PC-9 (cell line): ENCODE measurements at regions not wholly inside any gene's neighbourhood (a gene's known extent, or its start where the extent isn't known, plus 50 kb on each side); places are given as distances from the start of the nearest gene placed in this dataset.
"Not testable (repeated sequence)": the region's sequence is repeated elsewhere in the genome, so short reads cannot be mapped to it uniquely, and the experiment has no call there.

ENCODE experiments used
- BruUV-seq: library from RNA; stranded (reverse); fragments of 400-500 nt; replicated peaks from 2 replicates; lab custom pipeline; 2021; lab: Mats Ljungman, UMichigan
- CTCF ChIA-PET: fragments of 300-600 bp; sonication (Branson Sonifier 250); formaldehyde crosslinking; loops from one replicate; lab custom pipeline; 2022; ENCODE audit warnings: antibody characterized with exemption; lab: Charles Lee
- POLR2A ChIA-PET: fragments of 300-600 bp; sonication (Branson Sonifier 250); formaldehyde crosslinking; loops from one replicate; lab custom pipeline; 2022; ENCODE audit warnings: antibody characterized with exemption; ENCODE audit not compliant: unreplicated experiment; lab: Charles Lee
- DNase-seq, 2 experiments: peaks; one replicate each; pipeline versions ENCODE4 v3.0.0 to v3.0.0-alpha.2; 2015 to 2022; ENCODE audit warnings: mixed read lengths in 1 of 2
- H2AFZ ChIP-seq: fragments of 200-600 bp; sonication (generic); 2 replicates; pipeline ENCODE4 v1.8.1; 2017; ENCODE audit warnings: antibody characterized with exemption
- H3F3A ChIP-seq: fragments of 200-600 bp; sonication (generic); 2 replicates; pipeline ENCODE4 v1.8.1; 2017; ENCODE audit warnings: antibody characterized with exemption, mild to moderate bottlenecking, low read depth; ENCODE audit not compliant: insufficient read depth
- H3K27ac ChIP-seq: fragments of 200-600 bp; sonication (generic); 2 replicates; pipeline ENCODE4 v1.6.1; 2016; ENCODE audit warnings: mixed run types
- H3K27me3 ChIP-seq: fragments of 200-600 bp; sonication (generic); 2 replicates; pipeline ENCODE4 v1.6.1; 2016; ENCODE audit warnings: low read depth, mixed run types; ENCODE audit not compliant: insufficient read depth
- H3K36me3 ChIP-seq: fragments of 200-600 bp; sonication (generic); 2 replicates; pipeline ENCODE4 v1.6.1; 2016; ENCODE audit warnings: low read depth, mixed run types
- H3K4me1 ChIP-seq: fragments of 200-600 bp; sonication (generic); replicated peaks from 2 replicates; pipeline ENCODE4 v1.6.1; 2016; ENCODE audit warnings: mixed run types; ENCODE audit not compliant: insufficient read depth
- H3K4me2 ChIP-seq: fragments of 200-600 bp; sonication (generic); 2 replicates; pipeline ENCODE4 v1.6.1; 2017; ENCODE audit warnings: mixed run types
- H3K4me3 ChIP-seq: fragments of 200-600 bp; sonication (generic); 2 replicates; pipeline ENCODE4 v1.6.1; 2016; ENCODE audit warnings: mixed run types
- H3K79me2 ChIP-seq: fragments of 200-600 bp; sonication (generic); 2 replicates; pipeline ENCODE4 v1.6.1; 2017; ENCODE audit warnings: low read depth, mixed run types
- H3K9me2 ChIP-seq: fragments of 200-600 bp; sonication (generic); 2 replicates; pipeline ENCODE4 v1.8.1; 2017; ENCODE audit warnings: mild to moderate bottlenecking; ENCODE audit not compliant: insufficient read depth
- H3K9me3 ChIP-seq: fragments of 200-600 bp; sonication (generic); 2 replicates; pipeline ENCODE4 v1.8.1; 2016; ENCODE audit warnings: low read depth; ENCODE audit not compliant: insufficient read depth
- H4K20me1 ChIP-seq: fragments of 200-600 bp; sonication (generic); 2 replicates; pipeline ENCODE4 v1.8.1; 2017; ENCODE audit not compliant: insufficient read depth
- EZH2 ChIP-seq: fragments of 200-600 bp; sonication (generic); IDR thresholded peaks from 2 replicates; pipeline ENCODE4 v1.8.0; 2017; ENCODE audit warnings: antibody characterized with exemption, low read depth
- intact Hi-C: fragments of 100-400 bp; cut with micrococcal nuclease; formaldehyde crosslinking; loops from one replicate; pipeline ENCODE4 v1.10.0; 2022; ENCODE audit not compliant: unreplicated experiment
- TF ChIP-seq, protein P1 (sequence below): fragments of 200-600 bp; sonication (generic); conservative IDR thresholded peaks from 2 replicates; pipeline ENCODE4 v1.6.1; 2017; ENCODE audit warnings: mixed run types, antibody characterized with exemption, mild to moderate bottlenecking, moderate library complexity

DNA sequence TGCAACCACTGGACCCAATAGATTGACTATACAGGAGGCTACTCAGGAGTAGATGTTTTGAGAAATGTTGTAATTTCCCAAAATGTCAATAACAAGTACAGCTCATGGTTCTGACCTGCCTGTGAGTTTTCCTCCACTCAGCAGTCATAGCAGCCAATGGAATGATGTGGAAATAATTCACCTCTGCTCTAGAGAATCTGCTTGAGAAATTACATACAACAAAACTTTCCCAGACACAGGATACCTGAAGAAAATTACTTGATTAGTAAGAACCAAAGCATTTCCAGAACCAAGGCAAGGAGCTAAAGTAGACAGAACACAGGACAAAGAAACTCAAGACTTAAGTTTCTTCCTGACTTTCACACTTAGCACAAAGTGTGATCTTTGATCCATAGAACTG is 218.9 kb upstream of the SETMAR start:
- H3K4me2 ChIP-seq, result no peak overlapping the region
- no peaks in the 10 kb centered on the region for H3K79me2 ChIP-seq
- POLR2A ChIA-PET, result no interaction called here
- no peaks in the 10 kb centered on the region for H3F3A ChIP-seq
- no peak overlapping the region for H3K27ac ChIP-seq
- no peaks in the 10 kb centered on the region for H3K9me3 ChIP-seq
- no peaks in the 10 kb centered on the region for H3K4me1 ChIP-seq
- intact Hi-C loops, result no loop called here
- BruUV-seq, result no TSS peak
- H4K20me1 ChIP-seq, result no peaks in the 10 kb centered on the region
- TF ChIP-seq, protein P1, sequence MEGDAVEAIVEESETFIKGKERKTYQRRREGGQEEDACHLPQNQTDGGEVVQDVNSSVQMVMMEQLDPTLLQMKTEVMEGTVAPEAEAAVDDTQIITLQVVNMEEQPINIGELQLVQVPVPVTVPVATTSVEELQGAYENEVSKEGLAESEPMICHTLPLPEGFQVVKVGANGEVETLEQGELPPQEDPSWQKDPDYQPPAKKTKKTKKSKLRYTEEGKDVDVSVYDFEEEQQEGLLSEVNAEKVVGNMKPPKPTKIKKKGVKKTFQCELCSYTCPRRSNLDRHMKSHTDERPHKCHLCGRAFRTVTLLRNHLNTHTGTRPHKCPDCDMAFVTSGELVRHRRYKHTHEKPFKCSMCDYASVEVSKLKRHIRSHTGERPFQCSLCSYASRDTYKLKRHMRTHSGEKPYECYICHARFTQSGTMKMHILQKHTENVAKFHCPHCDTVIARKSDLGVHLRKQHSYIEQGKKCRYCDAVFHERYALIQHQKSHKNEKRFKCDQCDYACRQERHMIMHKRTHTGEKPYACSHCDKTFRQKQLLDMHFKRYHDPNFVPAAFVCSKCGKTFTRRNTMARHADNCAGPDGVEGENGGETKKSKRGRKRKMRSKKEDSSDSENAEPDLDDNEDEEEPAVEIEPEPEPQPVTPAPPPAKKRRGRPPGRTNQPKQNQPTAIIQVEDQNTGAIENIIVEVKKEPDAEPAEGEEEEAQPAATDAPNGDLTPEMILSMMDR, result no peak
- no peak for TF ChIP-seq EZH2
- no peak for DNase-seq
- no peaks in the 10 kb centered on the region for H3K36me3 ChIP-seq
- no peaks in the 10 kb centered on the region for H3K27me3 ChIP-seq
- no peaks in the 10 kb centered on the region for H3K9me2 ChIP-seq
- H2AFZ ChIP-seq, result no peak overlapping the region
- H3K4me3 ChIP-seq, result no peak overlapping the region
- CTCF ChIA-PET, result interaction anchor here (0.6 kb wide), 1 partner anchor 25 kb away, joined by 4 read pairs; no protein-coding TSS in a partner anchor

DNA sequence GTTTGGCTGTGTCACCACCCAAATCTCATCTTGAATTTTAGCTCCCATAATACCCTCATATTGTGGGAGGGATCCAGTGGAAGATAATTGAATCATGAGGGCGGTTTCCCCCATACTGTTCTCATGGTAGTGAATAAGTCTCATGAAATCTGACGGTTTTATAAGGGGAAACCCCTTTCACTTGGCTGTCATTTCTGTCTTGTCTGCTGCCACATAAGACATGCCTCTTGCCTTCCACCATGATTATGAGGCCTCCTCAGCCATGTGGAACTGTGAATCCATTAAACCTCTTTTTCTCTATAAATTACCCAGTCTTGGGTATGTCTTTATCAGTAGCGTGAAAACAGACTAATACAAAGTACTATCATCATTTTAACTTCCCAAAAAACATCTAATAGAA is 216.5 kb upstream of the SETMAR start:
- intact Hi-C loops, result not testable (repeated sequence)

DNA sequence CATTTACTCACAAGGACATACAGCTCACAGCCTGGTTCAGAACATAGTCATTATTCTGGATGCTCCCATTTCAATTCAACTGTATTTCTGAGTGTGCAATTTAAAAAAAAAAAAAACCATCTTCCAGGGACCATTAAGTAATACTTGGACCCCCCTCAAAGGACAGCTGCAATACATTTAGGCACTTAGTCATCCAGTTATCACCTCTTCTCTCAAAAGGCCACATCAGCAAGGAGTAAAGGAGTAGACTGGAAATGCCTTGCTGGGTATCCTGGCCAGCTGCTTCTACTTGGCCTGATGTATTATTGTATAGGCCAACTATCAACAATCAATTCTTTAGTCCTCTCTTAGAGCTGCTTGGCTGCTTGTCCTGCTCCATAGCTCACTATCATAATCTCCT is 211.4 kb upstream of the SETMAR start:
- Histone ChIP-seq H2AFZ (no peak overlapping the region), H3K79me2 (no peaks in the 10 kb centered on the region), H3K27me3 (no peaks in the 10 kb centered on the region), H3K4me3 (no peak overlapping the region), H3K4me2 (no peak overlapping the region), H3F3A (no peaks in the 10 kb centered on the region), H3K9me2 (no peaks in the 10 kb centered on the region), H3K36me3 (no peaks in the 10 kb centered on the region), H3K4me1 (no peaks in the 10 kb centered on the region), H3K9me3 (no peaks in the 10 kb centered on the region), H4K20me1 (no peaks in the 10 kb centered on the region), H3K27ac (no peak overlapping the region)
- ChIA-PET CTCF (no interaction called here), POLR2A (no interaction called here)
- no peak for DNase-seq
- no TSS peak for BruUV-seq
- intact Hi-C loops, result no loop called here
- no peak for TF ChIP-seq EZH2
- TF ChIP-seq, protein P1, result no peak

More for the DNA sequence above, 216.5 kb upstream of the SETMAR start:
- H3K9me2 ChIP-seq, H3K4me2 ChIP-seq, H4K20me1 ChIP-seq, H2AFZ ChIP-seq, H3K27me3 ChIP-seq, H3K4me1 ChIP-seq, H3F3A ChIP-seq, H3K36me3 ChIP-seq, CTCF ChIA-PET, H3K79me2 ChIP-seq, BruUV-seq, POLR2A ChIA-PET, DNase-seq, H3K4me3 ChIP-seq, H3K27ac ChIP-seq, H3K9me3 ChIP-seq: not testable (repeated sequence)

DNA sequence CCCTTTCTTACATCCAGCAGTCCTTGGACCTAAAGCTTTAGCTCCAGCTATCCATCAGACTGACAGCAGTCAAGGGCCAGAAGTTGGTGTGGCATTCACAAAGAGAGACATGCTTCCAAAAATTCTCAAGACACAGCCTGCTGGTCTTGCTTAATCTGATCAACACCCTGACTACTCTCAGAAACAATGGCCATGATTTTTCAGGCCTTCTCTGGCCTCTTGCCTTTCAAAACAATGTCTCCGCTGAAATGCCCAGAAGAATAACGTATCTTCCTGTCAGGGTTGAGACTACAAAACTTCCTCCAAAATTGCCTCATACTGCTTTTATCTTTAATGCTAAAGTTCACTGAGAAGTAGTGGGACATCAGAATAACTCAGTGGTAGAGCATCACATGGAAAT is 205.4 kb upstream of the SETMAR start:
- Histone ChIP-seq H2AFZ (no peak overlapping the region), H3K4me3 (no peak overlapping the region), H3K27me3 (no peaks in the 10 kb centered on the region), H3F3A (no peaks in the 10 kb centered on the region), H3K4me1 (no peaks in the 10 kb centered on the region), H3K9me3 (no peaks in the 10 kb centered on the region), H3K27ac (no peak overlapping the region), H3K36me3 (no peaks in the 10 kb centered on the region), H3K4me2 (no peak overlapping the region), H4K20me1 (no peaks in the 10 kb centered on the region), H3K79me2 (no peaks in the 10 kb centered on the region), H3K9me2 (no peaks in the 10 kb centered on the region)
- BruUV-seq, result no TSS peak
- intact Hi-C loops, result no loop called here
- POLR2A ChIA-PET, result no interaction called here
- CTCF ChIA-PET, result no interaction called here
- TF ChIP-seq EZH2, result no peak
- TF ChIP-seq, protein P1, result no peak
- no peak for DNase-seq
